Amniotic epithelial cell (primary cell): ENCODE measurements at regions not wholly inside any gene's neighbourhood (a gene's known extent, or its start where the extent isn't known, plus 50 kb on each side); places are given as distances from the start of the nearest gene placed in this dataset.

ENCODE experiments used
- DNase-seq: peaks from one replicate; pipeline ENCODE4 v3.0.0-alpha.2; 2010; ENCODE audit warnings: low read depth

GRCh38 chr14:51478175-51478621 lies 173.5 kb upstream of the FRMD6 start:
- no peak for DNase-seq

GRCh38 chr14:51479584-51480325 lies 172.0 kb upstream of the FRMD6 start:
- DNase-seq = peak; percentile 42

GRCh38 chr14:51481643-51482042 lies 170.1 kb upstream of the FRMD6 start:
- no peak for DNase-seq

GRCh38 chr14:51482102-51482501 lies 169.6 kb upstream of the FRMD6 start:
- DNase-seq = no peak

- no peak for DNase-seq
These were observed 167.2 kb upstream of the FRMD6 start for GRCh38 chr14:51484485-51484884.

- DNase-seq = no peak
These were observed 166.0 kb upstream of the FRMD6 start for GRCh38 chr14:51485733-51486132.

- DNase-seq = no peak
These were observed 163.9 kb upstream of the FRMD6 start for GRCh38 chr14:51487848-51488247.

GRCh38 chr14:51488569-51489220 lies 163.0 kb upstream of the FRMD6 start:
- DNase-seq = no peak

- DNase-seq = peak; percentile 47
These were observed 161.5 kb upstream of the FRMD6 start for GRCh38 chr14:51490205-51490604.

GRCh38 chr14:51491036-51491545 lies 160.6 kb upstream of the FRMD6 start:
- DNase-seq = no peak

- no peak for DNase-seq
These were observed 159.9 kb upstream of the FRMD6 start for GRCh38 chr14:51491776-51492175.

- no peak for DNase-seq
These were observed 156.4 kb upstream of the FRMD6 start for GRCh38 chr14:51495319-51495718.

GRCh38 chr14:51498411-51499227 lies 153.1 kb upstream of the FRMD6 start:
- no peak for DNase-seq

- DNase-seq = no peak
These were observed 150.9 kb upstream of the FRMD6 start for GRCh38 chr14:51500776-51501175.

- DNase-seq = no peak
These were observed 150.0 kb upstream of the FRMD6 start for GRCh38 chr14:51501746-51502145.

- no peak for DNase-seq
These were observed 147.0 kb upstream of the FRMD6 start for GRCh38 chr14:51504669-51505068.

GRCh38 chr14:51507511-51507905 lies 144.2 kb upstream of the FRMD6 start:
- no peak for DNase-seq

- DNase-seq = no peak
These were observed 143.7 kb upstream of the FRMD6 start for GRCh38 chr14:51507906-51508511.

GRCh38 chr14:51511265-51511664 lies 140.4 kb upstream of the FRMD6 start:
- no peak for DNase-seq

- no peak for DNase-seq
These were observed 139.4 kb upstream of the FRMD6 start for GRCh38 chr14:51512316-51512715.

- no peak for DNase-seq
These were observed 138.4 kb upstream of the FRMD6 start for GRCh38 chr14:51513281-51513680.

GRCh38 chr14:51513933-51514332 lies 137.8 kb upstream of the FRMD6 start:
- peak; percentile 19 for DNase-seq
